ELR (cell line): ENCODE measurements at regions not wholly inside any gene's neighbourhood (a gene's known extent, or its start where the extent isn't known, plus 50 kb on each side); places are given as distances from the start of the nearest gene placed in this dataset.
"Not testable (repeated sequence)": the region's sequence is repeated elsewhere in the genome, so short reads cannot be mapped to it uniquely, and the experiment has no call there.

Experiments used
- DNase-seq: peaks from one replicate; pipeline ENCODE4 v3.0.0-alpha.2; 2015; ENCODE audit warnings: low read depth

- DNase-seq: no peak
Measured at GRCh38 chr15:39503526-39503925, 77.4 kb upstream of the THBS1 start.

- DNase-seq: peak; percentile 75
Measured at GRCh38 chr15:39504808-39505207, 76.1 kb upstream of the THBS1 start.

- no peak for DNase-seq
Measured at GRCh38 chr15:39506146-39506545, 74.7 kb upstream of the THBS1 start.

- DNase-seq: no peak
Measured at GRCh38 chr15:39508536-39508935, 72.3 kb upstream of the THBS1 start.

GRCh38 chr15:39510001-39510701 is 70.7 kb upstream of the THBS1 start:
- DNase-seq: peak; percentile 15

GRCh38 chr15:39511000-39511915 is 69.6 kb upstream of the THBS1 start:
- DNase-seq: peak; percentile 88

GRCh38 chr15:39511916-39512260 is 69.0 kb upstream of the THBS1 start:
- DNase-seq: peak; percentile 45

GRCh38 chr15:39512643-39513042 is 68.2 kb upstream of the THBS1 start:
- DNase-seq: no peak

GRCh38 chr15:39513936-39514335 is 66.9 kb upstream of the THBS1 start:
- DNase-seq: no peak

GRCh38 chr15:39514933-39515332 is 65.9 kb upstream of the THBS1 start:
- DNase-seq: no peak

GRCh38 chr15:39515765-39516164 is 65.1 kb upstream of the THBS1 start:
- DNase-seq: no peak

GRCh38 chr15:39517122-39517855 is 63.6 kb upstream of the THBS1 start:
- no peak for DNase-seq

- DNase-seq: not testable (repeated sequence)
Measured at GRCh38 chr15:39523968-39524367, 56.9 kb upstream of the THBS1 start.

- DNase-seq: no peak
Measured at GRCh38 chr15:39529457-39529856, 51.4 kb upstream of the THBS1 start.

- no peak for DNase-seq
Measured at GRCh38 chr15:39530480-39531342, 50.2 kb upstream of the THBS1 start.
